HK-2 (cell line): ENCODE measurements at regions not wholly inside any gene's neighbourhood (a gene's known extent, or its start where the extent isn't known, plus 50 kb on each side); places are given as distances from the start of the nearest gene placed in this dataset.
"Not testable (repeated sequence)": the region's sequence is repeated elsewhere in the genome, so short reads cannot be mapped to it uniquely, and the experiment has no call there.

ENCODE experiments used
- DNase-seq: peaks from one replicate; pipeline ENCODE4 v3.0.0-alpha.2; 2018; ENCODE audit not compliant: unreplicated experiment

DNA sequence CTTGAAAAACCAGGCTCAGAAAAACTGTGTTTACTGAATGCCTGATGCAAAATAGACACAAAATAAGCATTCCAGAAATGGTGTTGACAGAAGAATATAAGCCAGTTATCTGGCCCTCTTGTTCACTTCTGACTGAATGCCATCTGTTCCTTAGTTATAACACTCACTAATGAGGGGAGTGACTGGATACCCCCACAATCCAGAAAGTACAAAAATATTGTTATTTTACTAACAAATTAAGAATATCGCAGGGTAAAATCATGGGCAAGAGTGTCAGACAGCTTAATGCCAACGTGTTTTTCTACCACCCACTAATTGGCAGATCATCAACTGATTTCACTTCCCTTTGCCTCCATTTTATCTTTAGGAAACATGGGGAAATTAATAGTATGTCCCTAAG is 477.3 kb upstream of the FLRT2 start:
- no peak for DNase-seq

DNA sequence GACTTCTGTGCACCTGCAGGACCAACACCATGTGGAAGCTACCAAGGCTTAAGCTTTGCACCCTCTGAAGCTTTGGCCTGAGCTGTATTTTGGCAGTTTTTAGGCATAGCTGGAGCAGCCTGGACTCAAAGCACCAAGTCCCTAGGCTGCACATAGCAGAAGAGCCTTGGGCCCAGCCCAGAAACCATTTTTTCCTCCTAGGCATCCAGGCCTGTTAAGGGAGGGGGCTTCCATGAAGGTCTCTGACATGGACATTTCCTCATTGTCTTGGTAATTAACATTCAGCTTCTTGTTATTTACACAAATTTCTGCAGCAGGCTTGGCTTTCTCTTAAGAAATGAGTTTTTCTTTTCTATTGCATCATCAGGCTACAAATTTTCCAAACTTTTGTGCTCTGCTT is 475.8 kb upstream of the FLRT2 start:
- DNase-seq: no peak

DNA sequence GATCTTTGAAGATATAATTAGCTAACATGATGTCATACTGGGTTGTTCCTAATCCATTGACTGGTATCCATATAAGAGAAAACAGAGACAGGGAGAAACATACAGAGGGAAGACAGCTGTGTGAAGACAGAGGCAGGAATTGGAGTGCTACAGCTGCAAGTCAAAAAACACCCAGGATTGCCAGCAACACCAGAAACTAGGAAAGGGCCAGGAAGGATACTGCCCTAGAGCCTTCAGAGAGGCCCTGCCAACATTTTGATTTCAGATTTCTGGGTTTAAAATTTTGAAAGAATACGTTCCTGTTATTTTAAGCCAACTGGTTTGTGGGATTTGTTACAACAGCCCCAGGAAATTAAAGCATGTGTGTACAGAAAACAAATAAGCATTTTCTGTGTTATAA is 473.7 kb upstream of the FLRT2 start:
- DNase-seq: no peak

DNA sequence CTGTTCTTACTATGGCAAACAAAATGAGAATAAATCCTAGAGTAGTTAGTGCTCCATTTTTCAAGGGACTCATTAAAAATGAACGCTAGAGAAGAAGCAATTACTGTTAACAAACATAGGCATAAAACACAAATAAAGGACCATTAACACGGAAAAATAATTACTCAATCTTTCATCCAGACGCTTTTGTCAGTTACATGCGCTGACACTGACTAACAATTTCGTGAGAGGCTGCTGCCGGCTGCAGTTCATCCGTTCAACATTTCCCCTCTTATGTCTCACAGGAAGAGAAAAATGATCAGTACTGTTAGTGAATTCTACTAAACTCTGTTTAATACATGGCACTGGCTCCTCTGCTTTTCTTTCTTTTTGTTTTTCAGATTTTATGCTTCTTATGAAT is 472.7 kb upstream of the FLRT2 start:
- no peak for DNase-seq

DNA sequence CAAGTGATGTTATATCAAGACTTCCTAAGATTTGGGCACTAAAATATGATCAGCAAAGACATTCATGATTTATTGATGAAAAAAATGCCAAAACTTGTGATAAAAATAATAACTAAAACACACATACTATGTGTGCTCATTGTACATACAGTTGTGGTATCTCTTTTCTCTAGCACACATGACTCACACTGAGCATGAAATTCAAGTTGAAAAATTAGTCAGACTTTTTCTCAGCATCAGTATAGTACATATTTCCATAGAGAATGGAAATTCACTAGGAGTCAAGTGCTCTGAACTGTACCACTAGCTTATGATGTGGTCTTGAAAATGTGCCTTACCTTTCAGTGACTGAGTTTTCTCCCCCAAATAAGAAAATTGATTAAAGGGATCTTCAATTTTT is 471.8 kb upstream of the FLRT2 start:
- no peak for DNase-seq

DNA sequence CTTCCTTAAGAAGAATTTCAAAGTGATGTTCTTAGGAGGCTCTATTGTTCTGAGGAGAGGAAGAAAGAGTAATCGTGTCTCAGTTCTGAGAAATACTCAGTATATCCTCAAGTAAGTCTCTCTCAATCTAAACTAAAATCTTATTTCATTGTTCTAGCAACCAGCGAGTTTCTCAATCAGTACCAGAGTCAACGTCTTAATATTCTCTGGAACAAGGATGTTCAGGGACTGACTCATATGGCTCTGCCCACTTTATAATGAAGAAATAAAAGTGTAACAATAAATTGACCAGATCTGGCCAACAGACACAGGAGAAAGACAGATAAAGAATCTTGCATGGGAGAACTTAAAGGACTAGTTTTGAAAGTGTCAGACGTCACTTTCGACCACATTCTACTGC is 469.8 kb upstream of the FLRT2 start:
- DNase-seq: no peak

DNA sequence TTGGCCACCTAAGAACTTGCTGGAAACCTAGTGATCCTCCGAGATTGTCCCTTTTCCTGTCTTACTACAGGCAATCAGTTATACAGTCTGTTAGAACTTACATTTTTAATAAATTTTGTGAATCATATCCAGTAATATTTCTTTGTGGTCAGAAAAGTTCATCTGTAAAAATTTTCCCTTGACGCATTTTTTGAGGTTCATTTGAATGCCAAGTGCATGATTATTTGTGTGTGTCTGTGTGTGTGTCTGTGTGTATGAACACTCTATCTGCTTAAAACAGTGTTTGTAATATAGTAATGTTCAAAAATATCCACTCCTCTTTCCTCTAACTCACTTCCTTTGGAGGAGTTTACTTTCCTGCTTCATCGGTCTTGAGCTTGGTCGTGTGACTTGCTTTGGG is 468.7 kb upstream of the FLRT2 start:
- no peak for DNase-seq

DNA sequence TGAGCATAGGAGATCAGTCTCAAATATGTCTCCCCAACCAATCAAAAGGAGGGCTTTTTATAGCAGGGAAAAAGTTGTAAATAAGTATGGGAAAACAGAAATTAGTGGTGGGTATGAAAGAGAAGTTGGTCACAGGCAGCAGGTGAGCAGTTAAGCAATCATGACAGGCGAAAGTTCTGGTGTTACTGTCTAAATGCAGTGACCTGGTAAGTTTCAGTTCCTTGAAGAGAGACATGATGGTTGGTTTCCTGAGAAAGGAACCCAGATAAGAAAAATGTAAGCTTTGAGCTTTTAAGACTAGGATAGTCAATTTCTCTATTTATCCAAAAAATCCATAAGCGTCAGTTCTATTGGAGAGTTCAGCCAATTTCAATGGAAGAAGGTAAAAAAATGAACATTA is 466.2 kb upstream of the FLRT2 start:
- DNase-seq: no peak

DNA sequence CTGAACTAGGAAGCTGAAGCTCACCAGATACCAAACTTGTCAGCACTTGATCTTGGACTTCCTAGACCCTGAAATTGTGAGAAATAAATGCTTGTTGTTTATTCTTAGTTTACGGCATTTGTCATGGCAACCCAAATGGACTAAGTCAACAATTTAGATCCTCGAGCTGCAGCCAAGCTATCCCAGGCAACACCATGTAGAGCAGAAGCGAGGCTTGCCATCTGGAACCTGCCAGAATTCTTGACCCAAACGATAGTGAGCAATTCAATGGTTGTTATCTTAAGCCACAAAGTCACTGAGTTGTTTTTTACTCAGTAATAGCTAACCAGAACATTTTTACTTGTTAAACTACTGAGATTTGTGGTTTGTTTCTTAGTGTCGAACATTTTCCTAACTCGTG is 458.5 kb upstream of the FLRT2 start:
- DNase-seq: no peak

DNA sequence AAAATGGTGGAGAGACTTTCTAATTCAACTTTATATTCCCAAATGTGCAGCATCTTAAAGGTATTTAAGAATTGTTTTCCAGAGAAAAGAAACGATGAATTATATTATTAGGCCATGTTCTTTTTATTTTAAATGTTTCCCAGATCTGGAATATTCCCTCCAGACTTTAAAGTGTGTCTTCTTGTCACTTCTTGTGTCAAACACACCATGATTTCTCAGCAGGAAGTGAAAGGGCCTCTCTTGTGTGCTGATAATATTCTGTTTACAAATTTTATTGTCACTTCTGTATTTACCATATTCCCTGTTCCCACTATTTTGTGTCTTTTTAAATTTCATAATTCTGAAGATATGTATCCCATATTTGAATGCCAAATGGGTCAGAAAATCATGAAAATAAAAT is 455.0 kb upstream of the FLRT2 start:
- DNase-seq: no peak

DNA sequence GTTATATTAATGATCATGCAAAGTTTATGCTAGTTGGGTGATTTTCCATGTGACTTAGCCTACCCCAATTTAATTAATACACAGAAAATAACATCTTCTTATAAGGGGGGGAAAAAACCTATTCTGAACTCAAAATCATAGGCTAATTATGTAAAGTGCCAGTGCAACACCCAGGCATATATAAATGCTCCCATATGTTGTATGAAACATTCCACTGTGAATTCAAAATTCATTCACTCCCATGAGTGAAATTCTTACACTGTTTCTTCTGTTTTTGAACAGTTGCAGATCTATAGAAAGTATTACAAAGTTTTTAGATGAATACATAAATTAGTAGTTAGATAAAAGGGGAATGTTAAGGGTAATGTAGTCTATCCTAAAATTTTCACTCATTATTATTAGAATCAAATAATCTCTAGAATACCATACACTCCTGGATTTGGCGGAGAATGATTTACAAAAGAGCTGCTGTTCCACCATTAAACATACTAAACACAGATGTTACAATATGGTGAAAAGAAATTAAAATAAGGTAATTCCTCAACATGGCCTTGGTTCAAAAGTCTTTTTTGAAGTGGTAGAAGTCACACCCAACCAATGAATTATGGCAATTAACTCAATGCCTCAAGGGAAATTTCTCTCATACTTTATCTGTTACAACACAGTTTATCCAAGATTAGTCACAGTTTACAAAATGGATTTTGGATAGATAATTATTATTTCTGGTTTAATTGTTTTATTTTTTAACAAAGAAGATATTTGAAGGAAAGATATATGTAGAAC is 454.1 kb upstream of the FLRT2 start:
- DNase-seq: no peak

DNA sequence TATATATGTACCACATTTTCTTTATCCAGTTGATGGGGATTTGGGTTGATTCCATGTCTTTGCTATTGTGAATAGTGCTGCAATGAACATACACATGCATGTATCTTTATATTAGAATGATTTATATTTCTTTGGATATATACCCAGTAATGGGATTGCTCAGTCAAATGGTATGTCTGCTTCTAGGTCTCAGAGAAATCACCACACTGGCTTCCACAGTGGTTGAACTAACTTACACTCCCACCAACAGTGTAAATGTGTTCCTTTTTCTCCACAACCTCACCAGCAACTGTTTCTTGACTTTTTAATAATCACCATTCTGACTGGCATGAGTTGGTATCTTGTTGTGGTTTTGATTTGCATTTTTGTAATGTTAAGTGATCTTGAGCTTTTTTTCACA is 452.2 kb upstream of the FLRT2 start:
- not testable (repeated sequence) for DNase-seq

DNA sequence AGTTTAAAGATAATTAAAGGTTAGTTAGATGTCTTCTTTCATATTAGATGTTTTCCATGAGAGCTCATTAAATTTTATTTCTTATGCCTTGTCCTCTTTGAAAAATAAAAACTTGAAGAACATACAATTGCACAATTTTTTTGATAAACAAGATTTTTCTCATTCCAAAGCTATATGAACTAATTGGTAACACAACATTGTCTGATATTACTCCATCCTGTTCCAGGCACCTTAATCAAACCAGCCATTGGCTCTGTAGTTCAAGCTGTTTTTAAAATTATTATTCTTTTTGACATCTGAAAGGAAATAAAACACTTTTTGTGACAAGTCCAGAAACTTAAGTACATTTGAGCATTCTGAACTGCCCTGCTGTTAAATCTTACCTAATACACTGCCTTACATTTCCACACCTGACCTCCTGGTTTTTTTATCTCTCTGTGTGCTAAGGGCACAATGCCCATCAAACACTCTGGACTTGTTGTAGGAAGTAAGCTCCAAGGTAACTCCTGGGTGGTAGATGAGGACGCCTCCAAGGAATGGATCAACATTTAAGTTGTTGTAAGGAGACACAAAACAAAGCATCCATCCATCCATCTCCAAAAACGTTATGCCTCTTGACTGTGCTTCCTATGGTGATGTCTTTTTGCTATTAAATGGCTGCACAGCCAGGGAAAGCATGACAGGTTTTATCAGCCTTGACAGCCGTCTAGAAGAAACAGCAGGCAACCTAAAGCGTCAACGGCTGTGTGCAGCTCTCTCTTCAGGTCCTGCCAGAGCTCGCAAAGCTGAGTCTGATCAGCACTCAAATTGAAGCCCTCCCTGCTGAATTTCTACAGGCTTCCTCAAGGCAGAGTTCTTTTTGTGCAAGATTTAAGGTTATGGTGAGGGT is 449.9 kb upstream of the FLRT2 start:
- no peak for DNase-seq

DNA sequence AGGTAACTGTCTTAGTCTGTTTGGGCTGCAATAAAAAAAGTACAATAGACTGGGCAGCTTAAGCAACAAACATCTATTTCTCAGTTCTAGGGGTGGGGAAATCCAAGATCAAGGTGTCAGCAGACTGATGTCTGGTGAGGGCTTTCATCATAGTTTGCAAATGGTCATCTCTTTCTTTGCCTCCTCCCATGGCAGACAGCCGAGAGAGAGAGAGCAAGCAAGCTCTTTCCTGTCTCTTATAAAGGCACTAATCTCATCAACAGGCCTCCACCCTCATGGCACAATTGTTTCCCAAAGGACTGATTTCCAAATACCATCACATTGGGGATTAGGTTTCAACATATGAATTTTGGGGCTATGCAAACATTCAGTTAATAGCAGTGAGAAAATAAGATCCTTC is 445.6 kb upstream of the FLRT2 start:
- no peak for DNase-seq

DNA sequence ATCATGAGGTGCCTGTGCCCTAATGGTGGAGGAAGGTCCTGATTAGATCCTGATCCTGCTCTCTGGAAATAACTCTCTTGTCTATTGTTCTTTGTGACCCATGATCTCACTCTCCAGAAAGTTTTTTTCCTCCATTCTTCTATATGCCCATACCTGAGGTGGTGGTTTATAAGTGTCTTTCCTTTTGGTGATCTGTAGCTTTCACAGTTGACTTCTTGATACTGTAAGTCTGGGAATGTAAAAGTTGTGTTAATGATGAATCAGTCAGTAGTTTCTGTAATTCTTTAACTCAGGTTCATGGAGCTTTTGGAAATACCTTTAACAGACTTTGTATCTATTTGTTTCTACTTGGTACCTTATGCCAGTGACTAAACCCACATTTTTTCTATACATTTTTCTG is 444.0 kb upstream of the FLRT2 start:
- no peak for DNase-seq

DNA sequence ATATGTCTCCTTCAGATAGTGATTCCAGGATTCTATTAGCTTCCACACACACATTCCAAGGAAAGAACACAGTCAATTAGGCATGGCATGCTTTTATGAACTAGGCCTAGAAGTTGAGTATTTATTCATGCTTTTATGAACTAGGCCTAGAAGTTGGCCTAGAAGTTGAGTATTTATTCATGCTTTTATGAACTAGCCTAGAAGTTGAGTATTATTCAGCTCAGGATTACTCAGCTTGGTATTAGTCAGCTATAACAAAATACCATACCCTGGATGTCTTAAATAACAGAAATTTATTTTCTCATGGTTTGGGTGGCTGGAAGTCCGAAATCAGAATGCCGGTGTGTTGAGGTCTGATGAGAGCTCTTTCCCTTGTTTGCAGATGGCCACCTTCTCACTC is 442.7 kb upstream of the FLRT2 start:
- no peak for DNase-seq

DNA sequence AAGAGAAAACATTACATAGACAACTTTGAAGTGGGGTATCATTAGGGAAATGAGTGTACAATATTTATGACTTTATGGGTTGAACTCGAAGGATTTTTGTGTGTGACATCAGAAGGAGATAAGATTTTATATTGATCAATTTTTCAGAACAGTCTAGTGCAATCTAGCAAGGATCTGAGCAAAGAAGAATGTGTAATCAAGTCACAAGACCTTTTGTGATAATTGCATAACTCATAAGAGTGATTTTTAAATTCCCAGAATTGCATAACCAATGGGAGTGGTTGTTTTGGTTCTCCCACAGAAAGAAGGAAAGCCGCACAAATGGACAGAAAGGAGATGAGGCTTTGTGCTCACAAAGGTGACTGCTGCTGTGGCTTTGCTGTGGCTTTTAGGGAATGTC is 441.8 kb upstream of the FLRT2 start:
- no peak for DNase-seq

DNA sequence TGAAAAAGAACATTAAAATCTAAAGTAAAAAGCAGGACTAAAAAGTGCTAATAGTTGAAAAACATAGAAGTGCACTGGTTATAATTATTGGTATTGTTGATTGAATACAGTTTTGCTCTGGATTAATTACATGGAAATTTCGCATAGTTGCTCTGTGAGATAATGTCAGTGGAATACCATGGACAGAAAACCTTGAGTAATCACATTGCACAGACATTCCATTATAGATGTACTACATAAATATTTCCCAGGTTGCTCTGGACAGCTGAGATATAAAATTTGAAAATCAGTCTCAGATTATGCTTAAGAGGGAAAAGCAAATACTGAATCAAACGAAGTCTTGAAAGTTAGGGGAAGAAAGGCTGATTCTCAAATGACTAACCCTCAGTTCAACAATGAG is 439.3 kb upstream of the FLRT2 start:
- no peak for DNase-seq

DNA sequence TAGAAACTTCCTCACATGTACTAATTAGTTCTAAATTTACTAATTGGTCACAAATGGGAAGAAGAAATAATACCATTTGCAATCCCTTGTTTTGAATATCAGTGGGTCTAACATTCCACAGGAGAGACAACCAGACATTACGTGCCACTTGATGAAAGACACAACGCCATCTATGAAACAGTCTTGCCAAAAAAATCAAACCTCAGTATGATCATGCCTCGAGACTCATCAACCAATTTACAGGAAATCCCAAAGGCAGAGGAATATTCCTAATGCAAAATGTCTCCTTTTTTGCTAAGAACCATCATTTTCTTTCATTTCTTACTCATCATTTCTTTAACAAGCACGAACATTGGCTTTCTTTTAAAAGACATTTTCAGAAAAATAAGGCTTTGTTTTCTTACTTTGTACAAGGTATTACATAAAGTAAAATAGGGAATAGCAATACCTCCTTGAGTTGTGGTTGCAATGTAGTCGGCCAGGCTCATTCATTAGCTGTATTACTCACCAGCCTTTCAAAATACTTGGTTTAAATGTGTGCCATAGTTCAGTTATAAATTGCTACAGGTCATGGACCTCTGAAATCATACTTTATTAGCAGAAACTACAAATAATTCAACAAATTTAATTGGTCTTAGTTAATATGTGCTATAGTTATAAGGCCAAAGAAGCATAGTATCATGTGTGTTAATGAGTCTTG is 436.2 kb upstream of the FLRT2 start:
- DNase-seq: no peak

DNA sequence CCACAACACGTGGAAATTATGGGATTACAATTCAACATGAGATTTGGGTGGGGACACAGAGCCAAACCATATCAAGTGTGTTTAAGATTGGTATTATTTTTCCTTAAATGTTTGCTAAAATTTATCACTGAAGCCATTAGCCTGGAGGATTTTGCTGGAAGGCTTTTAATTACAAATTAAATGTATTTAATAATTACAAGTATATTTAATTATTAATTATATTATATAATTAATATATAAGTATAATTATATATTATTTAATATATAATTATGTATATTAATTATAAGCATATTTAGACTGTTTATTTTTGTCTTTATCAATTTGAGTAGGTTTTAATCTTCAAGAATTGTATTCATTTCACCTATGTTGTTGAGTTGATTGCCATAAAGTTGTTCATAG is 427.4 kb upstream of the FLRT2 start:
- no peak for DNase-seq

DNA sequence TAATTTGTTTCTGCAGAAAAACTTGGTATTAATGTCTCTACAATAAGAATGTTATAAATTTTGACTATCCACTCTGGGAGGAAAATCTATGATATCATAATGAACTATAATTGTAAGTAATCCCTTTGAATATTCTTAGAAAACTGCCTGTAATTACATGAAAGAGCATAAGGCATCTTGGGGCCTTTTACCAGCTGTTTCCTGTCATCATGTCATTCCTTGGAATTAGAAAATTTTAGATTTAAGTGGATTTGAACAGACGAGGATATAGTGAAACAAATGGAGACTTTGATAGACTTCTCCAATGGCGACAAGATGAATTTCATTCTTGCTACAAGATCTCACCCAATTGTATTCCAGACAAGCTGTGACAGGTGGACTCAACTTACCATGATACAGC is 423.4 kb upstream of the FLRT2 start:
- no peak for DNase-seq

DNA sequence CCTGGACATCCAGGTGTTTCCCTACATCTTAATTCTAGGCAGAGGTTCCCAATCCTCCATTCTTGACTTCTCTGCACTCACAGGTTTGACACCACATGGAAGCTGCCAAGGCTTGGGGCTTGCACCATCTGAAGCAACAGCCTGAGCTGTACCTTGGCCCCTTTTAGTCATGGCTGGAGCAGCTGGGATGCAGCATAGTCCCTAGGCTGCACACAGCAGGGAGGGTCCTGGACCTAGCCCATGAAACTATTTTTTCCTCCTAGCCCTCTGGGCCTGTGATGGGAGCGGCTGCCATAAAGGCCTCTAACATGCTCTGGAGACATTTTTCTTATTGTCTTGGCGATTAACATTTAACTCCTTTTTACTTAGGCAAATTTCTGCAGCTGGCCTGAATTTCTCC is 417.2 kb upstream of the FLRT2 start:
- DNase-seq: no peak

DNA sequence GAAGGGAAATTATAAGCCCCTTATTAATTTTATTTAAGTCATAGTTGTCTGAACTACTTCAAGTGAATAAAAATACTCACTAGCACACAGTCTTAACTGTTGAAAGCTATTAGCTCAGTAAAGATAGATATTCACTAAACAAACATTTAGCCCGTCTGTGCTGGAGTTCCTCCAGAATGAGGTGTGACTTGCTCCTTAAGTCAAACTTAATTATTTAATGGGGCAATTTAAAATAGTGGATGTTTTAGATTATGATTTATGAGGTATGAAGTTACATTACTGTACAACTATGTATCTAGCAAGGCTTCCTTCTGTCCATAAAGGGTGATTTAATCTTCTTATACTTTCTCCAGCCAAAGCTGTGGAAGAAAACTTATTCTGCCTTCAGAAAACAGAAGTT is 414.0 kb upstream of the FLRT2 start:
- DNase-seq: no peak
